ENCODE measurements at regions not wholly inside any gene's neighbourhood (a gene's known extent, or its start where the extent isn't known, plus 50 kb on each side); places are given as distances from the start of the nearest gene placed in this dataset.

DNA sequence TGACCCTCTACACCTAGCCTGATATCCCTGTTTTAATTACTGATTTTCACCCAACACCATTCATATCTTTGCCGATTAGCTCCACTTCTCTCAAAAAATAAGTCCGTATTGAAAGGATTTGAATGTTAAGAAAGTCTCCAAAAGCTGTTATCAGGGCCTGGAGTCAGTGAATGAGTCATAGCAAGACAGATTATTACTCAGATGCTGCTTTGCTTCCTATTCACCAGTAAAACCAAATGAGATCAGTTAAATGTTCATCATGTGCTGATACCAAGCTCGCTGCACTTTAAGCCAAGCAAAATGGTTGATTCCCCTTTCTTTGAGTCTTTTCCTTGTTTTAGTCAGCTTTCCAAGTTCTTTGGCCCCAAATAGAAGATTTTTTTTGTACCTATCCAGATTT lies 228.4 kb downstream of the FAT3 start:
- TF ChIP-seq POLR2A (IDR thresholded peaks at IDR 0.05) (no peak), CTCF (IDR thresholded peaks at IDR 0.05) (no peak), POLR2AphosphoS5 (IDR thresholded peaks at IDR 0.05) (no peak)

Measured in upper lobe of left lung (tissue), 4 donors.